ENCODE measurements at regions not wholly inside any gene's neighbourhood (a gene's known extent, or its start where the extent isn't known, plus 50 kb on each side); places are given as distances from the start of the nearest gene placed in this dataset.

DNA sequence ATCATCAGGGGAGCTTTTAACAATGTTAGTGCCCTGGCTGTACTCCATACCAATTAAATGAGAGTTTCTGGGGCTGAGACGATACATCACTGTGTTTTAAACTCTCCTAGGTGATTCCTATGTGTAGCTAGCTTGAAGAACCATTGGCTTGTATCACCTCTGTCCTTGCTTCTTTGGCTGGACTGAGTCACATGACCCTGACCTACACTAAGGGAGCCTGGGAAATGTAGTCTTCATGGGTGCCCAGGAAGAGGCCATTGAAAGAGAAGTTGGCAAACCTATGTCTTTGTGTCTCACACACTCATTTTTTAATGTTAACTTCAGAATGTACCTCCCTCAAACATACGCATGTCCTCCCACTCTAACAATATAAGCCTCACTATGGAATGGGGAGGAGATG, 506.6 kb downstream of the DHX35 start:
- no peak for DNase-seq

- no peak for DNase-seq
Observed at GRCh38 chr20:39464238-39464637, 502.1 kb downstream of the DHX35 start.

GRCh38 chr20:39462416-39462945, 500.3 kb downstream of the DHX35 start:
- DNase-seq, result no peak

DNA sequence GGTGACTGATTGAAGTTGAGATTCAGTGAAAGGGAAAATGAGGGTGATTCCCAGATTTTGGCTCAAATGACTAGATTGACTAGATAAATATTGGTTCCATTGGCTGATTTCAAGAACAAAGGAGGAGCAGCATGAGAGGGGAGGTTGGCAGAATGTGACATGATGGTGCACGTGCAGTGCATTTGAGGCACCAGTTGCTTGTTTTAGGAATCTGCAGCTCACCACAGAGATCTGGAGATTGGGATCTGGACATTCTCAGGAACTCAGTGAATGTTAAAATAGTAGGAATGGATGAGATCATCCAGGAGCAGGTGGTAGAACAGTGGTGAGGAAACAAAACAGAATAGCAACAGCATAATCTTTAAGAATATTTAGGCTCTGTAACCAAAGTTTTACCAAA, 496.3 kb downstream of the DHX35 start:
- DNase-seq, result no peak

- no peak for DNase-seq
Observed at GRCh38 chr20:39453890-39454289, 491.7 kb downstream of the DHX35 start.

- no peak for DNase-seq
Observed at GRCh38 chr20:39452583-39453340, 490.6 kb downstream of the DHX35 start.

DNA sequence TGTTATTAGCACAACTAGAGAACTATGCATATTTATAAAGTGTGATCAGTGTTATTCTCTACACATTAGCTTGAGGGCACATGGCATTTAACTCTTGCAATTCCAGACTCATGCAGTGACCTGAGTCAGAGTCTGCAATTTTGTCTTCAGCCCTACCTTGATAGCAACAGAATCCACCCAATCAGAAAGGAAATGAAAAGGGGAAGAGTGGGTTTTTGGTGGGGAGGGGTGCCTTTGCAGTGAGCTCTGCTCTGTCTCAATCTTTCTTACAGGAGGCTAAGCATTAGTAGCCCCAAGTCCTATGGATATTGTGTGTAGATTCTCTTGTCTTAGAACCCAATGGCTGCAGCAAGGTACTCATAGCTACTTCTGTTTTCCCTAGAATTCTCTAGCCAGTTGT, 489.2 kb downstream of the DHX35 start:
- DNase-seq, result no peak

DNA sequence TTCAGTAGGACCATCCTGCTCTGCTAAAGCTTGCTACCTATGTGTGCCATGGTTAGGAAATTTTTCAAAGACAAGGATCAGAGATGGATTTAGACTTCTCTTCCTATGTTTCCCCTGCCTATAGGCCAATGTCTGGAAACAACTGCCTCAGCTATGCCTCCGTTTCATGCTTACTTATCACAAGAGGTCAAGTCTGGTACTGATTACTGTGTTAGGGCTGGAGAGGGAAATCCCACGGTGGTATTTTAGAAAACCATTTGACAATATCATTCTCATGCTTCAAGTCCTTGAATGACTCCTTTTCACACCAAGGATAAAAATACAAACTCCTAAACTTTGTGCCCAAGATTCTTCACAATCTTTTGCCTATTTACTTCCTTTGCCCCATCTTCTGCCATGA, 484.3 kb downstream of the DHX35 start:
- DNase-seq, result no peak

DNA sequence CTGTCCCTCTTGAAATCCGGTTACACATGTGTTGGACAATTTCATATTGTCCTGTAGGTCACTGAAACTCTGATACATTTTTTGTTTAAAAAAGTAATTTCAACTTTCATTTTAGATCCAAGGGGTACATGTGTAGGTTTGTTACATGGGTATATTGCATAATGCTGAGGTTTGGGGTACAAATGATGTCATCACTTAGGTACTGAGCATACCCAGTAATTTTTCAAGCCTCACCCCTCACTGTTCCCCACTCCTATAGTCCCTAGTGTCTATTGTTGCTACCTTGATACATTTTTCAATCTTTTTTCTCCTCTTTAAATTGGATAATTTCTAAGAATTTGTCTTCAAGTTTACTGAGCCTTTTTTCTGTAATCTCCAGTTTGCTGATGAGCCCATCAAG, 483.0 kb downstream of the DHX35 start:
- DNase-seq, result no peak

GRCh38 chr20:39433466-39433865, 471.3 kb downstream of the DHX35 start:
- no peak for DNase-seq

DNA sequence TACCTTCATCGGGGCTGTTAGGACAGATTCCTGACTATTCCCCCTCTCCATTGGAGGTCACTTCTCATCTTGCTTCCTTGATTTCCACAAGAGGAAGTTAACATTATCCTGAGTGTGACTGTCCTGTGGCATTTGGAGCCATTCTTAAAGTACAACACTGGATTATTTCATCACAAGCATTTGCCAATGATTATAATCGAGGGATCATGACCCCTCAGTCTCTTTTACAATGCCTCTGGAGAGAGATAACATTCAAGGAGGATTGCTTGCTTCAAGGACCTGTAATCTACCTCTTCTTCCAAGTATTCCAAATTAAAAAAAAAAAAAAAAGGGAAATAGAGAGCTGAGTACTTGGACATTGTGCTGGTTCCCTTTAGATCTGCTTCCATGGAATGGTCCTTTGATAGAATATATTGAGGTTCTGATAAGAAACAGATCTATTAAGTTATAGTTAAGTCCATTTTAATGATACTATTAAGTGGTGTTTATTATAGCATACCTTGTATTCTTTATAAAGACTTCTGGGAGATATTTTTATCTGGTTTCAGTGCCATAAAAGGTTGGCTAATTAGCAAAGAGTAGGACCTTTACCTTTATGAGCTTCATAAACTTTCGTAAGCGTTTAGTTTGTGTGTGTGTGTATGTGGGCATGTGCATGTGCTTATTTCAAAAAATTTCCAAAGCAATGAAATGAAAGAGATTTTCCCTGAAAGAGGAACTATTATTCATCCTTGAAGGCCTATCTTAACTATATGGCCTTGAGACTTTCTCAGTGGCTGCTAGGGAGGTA, 469.1 kb downstream of the DHX35 start:
- DNase-seq, result no peak

GRCh38 chr20:39429726-39430125, 467.6 kb downstream of the DHX35 start:
- no peak for DNase-seq

- no peak for DNase-seq
Observed at GRCh38 chr20:39424962-39425678, 463.0 kb downstream of the DHX35 start.

GRCh38 chr20:39421571-39422105, 459.5 kb downstream of the DHX35 start:
- no peak for DNase-seq

DNA sequence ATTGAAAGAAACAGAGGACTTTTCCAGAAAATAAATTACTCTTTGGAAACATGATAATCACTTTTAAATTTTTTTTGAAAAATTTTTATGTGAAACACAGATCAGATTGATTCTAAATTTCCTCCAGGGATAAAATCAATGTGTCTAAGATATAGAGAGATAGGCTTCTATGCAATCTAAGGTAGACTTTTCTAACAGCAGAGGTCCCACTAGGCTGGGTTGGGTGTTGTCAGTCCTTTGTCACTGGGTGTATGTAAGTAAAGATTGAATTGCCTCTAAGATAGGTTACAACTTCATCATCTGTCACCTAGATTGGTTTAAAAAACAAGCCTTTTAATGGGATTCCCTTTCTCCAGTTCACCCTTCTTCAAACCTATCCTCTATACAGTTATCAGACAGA, 449.9 kb downstream of the DHX35 start:
- DNase-seq, result no peak

DNA sequence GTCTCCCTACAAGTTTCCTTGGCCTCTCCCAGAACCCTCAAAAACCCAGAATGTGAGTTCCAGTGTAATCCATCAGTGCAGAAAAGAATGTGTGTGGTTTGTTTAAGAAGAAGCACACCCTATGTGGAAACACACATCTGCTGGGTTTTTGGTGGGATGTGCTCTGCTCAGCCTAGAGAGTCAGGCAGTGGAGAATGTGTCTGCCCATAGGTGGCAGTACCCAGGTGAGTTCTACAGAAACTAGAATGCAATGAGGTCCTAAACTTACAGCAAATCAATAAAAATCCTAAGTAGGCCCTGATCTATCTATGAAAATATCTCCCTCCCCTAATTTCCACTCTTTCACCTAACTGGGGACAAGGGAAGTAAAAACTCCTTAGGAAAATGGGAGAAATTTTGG, 437.3 kb downstream of the DHX35 start:
- no peak for DNase-seq

- DNase-seq, result no peak
Observed at GRCh38 chr20:39398656-39399055, 436.5 kb downstream of the DHX35 start.

DNA sequence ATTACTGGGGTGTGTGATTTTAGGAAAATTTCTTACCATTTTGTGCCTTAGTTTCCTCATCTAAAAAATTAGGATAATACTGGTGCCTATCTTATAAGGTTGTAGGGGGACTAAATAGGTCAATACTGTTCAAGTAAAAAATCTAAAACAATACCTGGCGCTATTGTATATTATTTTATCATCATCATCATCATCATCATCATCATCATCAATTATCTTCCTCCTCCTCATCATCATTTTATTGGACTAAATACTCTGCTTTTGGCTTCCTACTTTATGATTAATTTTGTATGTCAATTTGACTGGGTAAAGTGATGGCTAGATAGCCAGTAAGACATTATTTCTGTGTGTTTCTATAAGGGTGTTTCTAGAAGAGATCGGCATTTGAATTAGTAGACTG, 435.5 kb downstream of the DHX35 start:
- no peak for DNase-seq

DNA sequence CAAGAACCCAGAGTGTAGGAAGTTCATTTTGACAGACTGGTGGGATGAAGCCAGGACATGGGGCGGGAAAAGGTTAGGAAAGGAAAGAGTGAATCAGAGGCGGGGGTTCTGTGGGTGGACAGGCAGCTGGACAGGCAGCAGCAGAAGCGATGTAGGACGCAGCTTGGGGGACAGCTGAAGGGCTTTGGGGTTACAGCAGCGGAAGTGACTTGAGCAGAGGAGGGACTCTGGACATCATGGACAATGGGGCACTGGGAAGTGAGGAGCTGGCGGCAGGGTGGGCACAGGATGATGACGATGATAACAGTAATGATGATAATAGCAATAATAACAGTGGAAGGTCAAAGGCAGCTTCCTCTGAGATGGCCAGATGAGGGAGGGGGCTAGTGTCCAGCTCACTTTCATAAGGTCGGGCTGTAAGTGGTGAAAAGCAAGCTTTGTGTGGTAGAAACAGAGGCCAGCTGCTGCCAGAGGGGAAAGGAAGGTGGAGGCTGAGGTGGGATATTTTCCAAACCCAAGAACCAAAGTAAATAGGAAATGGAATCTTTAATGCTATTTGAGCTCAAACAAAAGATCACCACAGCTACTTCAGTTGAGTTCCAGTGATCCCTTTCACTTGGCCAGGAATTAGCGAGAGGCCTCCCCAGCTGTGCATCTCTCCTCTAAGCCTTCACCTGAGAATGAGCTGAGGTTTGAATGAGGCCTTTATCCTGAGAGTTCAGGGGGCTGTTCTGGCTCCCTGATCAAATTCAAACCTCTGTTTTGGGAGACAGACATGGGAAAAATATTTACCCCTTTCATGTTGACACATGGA, 433.5 kb downstream of the DHX35 start:
- no peak for DNase-seq

- no peak for DNase-seq
Observed at GRCh38 chr20:39394461-39394860, 432.3 kb downstream of the DHX35 start.

- no peak for DNase-seq
Observed at GRCh38 chr20:39390186-39390585, 428.0 kb downstream of the DHX35 start.

GRCh38 chr20:39381595-39381994, 419.5 kb downstream of the DHX35 start:
- peak; percentile 19 for DNase-seq

All from occipital lobe (tissue), 1 donor.